Right atrium auricular region (tissue), 2 donors: ENCODE measurements at regions not wholly inside any gene's neighbourhood (a gene's known extent, or its start where the extent isn't known, plus 50 kb on each side); places are given as distances from the start of the nearest gene placed in this dataset.
"Not testable (repeated sequence)": the region's sequence is repeated elsewhere in the genome, so short reads cannot be mapped to it uniquely, and the experiment has no call there.

Experiments
- DNase-seq: peaks from one replicate; pipeline ENCODE4 v3.0.0-alpha.2; 2019; ENCODE audit warnings: low spot score
- H3K27ac ChIP-seq, 2 donors: fragments of 200-600 bp; sonication (generic); 1 replicate in 1 of 2; 2 replicates in 1 of 2; pipeline ENCODE4 v1.5.1; 2016 to 2019
- H3K27me3 ChIP-seq, 2 donors: fragments of 200-600 bp; sonication (generic); one replicate each; pipeline versions ENCODE4 v1.5.1 to v1.6.0; 2017 to 2019
- H3K36me3 ChIP-seq: fragments of 200-600 bp; sonication (generic); one replicate; pipeline ENCODE4 v1.5.1; 2016
- H3K4me1 ChIP-seq, 2 donors: fragments of 200-600 bp; sonication (generic); one replicate each; pipeline versions ENCODE4 v1.5.1 to v1.6.0; 2017 to 2019
- H3K4me3 ChIP-seq, 2 donors: fragments of 200-600 bp; sonication (generic); 1 replicate in 1 of 2; 2 replicates in 1 of 2; pipeline ENCODE4 v1.5.1; 2017 to 2019; ENCODE audit warnings: mild to moderate bottlenecking in 1 of 2, moderate library complexity in 1 of 2
- H3K9me3 ChIP-seq, 2 donors: fragments of 200-600 bp; sonication (generic); one replicate each; pipeline ENCODE4 v1.5.1; 2019
- CTCF ChIP-seq, 2 donors: fragments of 200-600 bp; sonication (generic); IDR thresholded peaks; one replicate each; pipeline ENCODE4 v1.5.1; 2019; ENCODE audit warnings: antibody characterized with exemption in 2 of 2

GRCh38 chr12:131334835-131335234, 376.1 kb upstream of the SFSWAP start:
- no peak for TF ChIP-seq CTCF (IDR thresholded peaks at IDR 0.05)
- no peak overlapping the region for H3K4me3 ChIP-seq
- H3K27me3 ChIP-seq = no peaks in the 10 kb centered on the region
- peaks cover 0 to 6% of the 10 kb centered on the region in 2 donors for H3K9me3 ChIP-seq
- no peaks in the 10 kb centered on the region for H3K4me1 ChIP-seq
- H3K36me3 ChIP-seq = no peaks in the 10 kb centered on the region
- H3K27ac ChIP-seq = no peak overlapping the region
- DNase-seq = peak; percentile 13

- Histone ChIP-seq H3K9me3 (peaks cover 0 to 6% of the 10 kb centered on the region in 2 donors), H3K27me3 (no peaks in the 10 kb centered on the region), H3K27ac (no peak overlapping the region), H3K4me3 (no peak overlapping the region), H3K4me1 (no peaks in the 10 kb centered on the region), H3K36me3 (no peaks in the 10 kb centered on the region)
- no peak for TF ChIP-seq CTCF (IDR thresholded peaks at IDR 0.05)
- DNase-seq = no peak
Observed at GRCh38 chr12:131335456-131335855, 375.4 kb upstream of the SFSWAP start.

- H3K4me1 ChIP-seq, H3K27ac ChIP-seq, H3K27me3 ChIP-seq, H3K9me3 ChIP-seq, DNase-seq, H3K36me3 ChIP-seq, H3K4me3 ChIP-seq: not testable (repeated sequence)
Observed at GRCh38 chr12:131337861-131338260, 373.0 kb upstream of the SFSWAP start.

- H3K9me3 ChIP-seq = no peaks in the 10 kb centered on the region
- TF ChIP-seq CTCF (IDR thresholded peaks at IDR 0.05) = no peak
- H3K36me3 ChIP-seq = no peaks in the 10 kb centered on the region
- H3K4me3 ChIP-seq = no peak overlapping the region
- no peaks in the 10 kb centered on the region for H3K4me1 ChIP-seq
- DNase-seq = no peak
- no peaks in the 10 kb centered on the region for H3K27me3 ChIP-seq
- H3K27ac ChIP-seq = no peak overlapping the region
Observed at GRCh38 chr12:131340616-131341210, 370.2 kb upstream of the SFSWAP start.

- DNase-seq, H3K4me1 ChIP-seq, H3K27ac ChIP-seq, H3K4me3 ChIP-seq, H3K9me3 ChIP-seq, H3K36me3 ChIP-seq, H3K27me3 ChIP-seq: not testable (repeated sequence)
Observed at GRCh38 chr12:131341608-131342007, 369.3 kb upstream of the SFSWAP start.

- not testable (repeated sequence) for H3K4me1 ChIP-seq, H3K9me3 ChIP-seq, H3K27ac ChIP-seq, H3K4me3 ChIP-seq, H3K36me3 ChIP-seq, H3K27me3 ChIP-seq
- DNase-seq = peak; percentile 23
Observed at GRCh38 chr12:131343436-131343835, 367.5 kb upstream of the SFSWAP start.

GRCh38 chr12:131344715-131345520, 366.0 kb upstream of the SFSWAP start:
- not testable (repeated sequence) for H3K36me3 ChIP-seq, H3K4me1 ChIP-seq, H3K27ac ChIP-seq, H3K27me3 ChIP-seq, H3K9me3 ChIP-seq, H3K4me3 ChIP-seq
- DNase-seq = peak; percentile 38
